ENCODE measurements at regions not wholly inside any gene's neighbourhood (a gene's known extent, or its start where the extent isn't known, plus 50 kb on each side); places are given as distances from the start of the nearest gene placed in this dataset.

DNA sequence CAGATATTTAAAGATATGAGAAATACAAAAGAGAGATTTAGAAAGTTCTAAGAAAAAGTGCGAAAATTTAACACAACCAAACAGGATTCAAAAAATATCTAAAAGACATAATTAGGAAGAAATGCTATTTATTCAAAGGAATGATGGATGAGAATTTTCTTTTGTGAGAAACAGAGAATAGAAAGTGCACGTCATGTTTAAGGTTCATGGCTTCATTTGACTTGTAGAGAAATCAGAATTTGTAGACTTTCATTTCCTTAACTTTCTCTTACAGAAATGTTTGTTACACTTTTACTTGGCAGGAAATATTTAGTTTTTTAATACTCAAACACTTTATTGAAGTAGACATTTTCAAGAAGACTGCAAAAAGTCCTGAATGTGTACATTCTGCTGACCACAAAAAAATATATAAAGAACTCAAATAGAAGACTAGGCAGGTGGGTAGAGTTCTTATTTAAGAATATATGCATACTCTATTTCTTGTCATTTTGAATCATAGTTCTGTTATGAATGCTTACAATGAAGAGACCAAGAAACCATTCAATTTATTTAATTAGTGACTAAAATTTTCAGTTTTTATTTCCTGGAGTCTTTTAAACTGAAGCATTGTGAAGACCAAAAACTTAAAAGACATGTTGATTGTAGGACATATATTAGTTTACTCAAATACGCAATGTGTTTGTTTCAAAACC, 710.5 kb upstream of the HS3ST5 start:
- Histone ChIP-seq H3K27me3 (ENCODE audit: control insufficient read depth, insufficient read depth, low read length) (no peaks in the 10 kb centered on the region), H3K9me3 (ENCODE audit: control insufficient read depth, low read length) (no peaks in the 10 kb centered on the region), H3K79me2 (no peaks in the 10 kb centered on the region), H3K27ac (no peak overlapping the region), H3K36me3 (ENCODE audit: control insufficient read depth, insufficient read depth, low read length) (no peaks in the 10 kb centered on the region), H3K4me1 (no peaks in the 10 kb centered on the region), H2AFZ (no peak overlapping the region), H3K4me3 (ENCODE audit: low read depth, low read length) (no peak overlapping the region), H3K9ac (no peak overlapping the region), H3K4me2 (ENCODE audit: low read length) (no peak overlapping the region)
- TF ChIP-seq, protein P1, sequence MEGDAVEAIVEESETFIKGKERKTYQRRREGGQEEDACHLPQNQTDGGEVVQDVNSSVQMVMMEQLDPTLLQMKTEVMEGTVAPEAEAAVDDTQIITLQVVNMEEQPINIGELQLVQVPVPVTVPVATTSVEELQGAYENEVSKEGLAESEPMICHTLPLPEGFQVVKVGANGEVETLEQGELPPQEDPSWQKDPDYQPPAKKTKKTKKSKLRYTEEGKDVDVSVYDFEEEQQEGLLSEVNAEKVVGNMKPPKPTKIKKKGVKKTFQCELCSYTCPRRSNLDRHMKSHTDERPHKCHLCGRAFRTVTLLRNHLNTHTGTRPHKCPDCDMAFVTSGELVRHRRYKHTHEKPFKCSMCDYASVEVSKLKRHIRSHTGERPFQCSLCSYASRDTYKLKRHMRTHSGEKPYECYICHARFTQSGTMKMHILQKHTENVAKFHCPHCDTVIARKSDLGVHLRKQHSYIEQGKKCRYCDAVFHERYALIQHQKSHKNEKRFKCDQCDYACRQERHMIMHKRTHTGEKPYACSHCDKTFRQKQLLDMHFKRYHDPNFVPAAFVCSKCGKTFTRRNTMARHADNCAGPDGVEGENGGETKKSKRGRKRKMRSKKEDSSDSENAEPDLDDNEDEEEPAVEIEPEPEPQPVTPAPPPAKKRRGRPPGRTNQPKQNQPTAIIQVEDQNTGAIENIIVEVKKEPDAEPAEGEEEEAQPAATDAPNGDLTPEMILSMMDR (IDR thresholded peaks at IDR 0.05): no peak

DNA sequence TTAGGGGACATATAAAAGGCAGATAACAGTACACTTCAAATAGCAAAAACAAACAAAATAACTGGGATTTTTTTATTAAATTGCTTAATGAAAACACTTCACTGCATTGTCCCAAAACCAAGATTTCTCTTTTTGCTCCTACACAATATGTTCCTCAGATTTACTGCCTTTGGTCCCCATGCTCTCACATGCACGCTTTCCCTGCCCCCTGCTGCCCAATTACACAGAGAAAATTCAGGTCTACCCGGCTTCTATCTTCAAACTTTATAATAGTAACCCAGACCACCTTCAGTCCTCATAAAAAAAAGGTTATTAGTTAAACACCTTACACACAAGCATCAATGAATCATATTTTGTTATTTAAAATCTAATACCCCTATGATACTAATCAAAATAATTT, 673.8 kb upstream of the HS3ST5 start:
- Histone ChIP-seq H3K27ac (no peak overlapping the region), H3K27me3 (ENCODE audit: control insufficient read depth, insufficient read depth, low read length) (no peaks in the 10 kb centered on the region), H3K9me3 (ENCODE audit: control insufficient read depth, low read length) (no peaks in the 10 kb centered on the region), H3K36me3 (ENCODE audit: control insufficient read depth, insufficient read depth, low read length) (no peaks in the 10 kb centered on the region), H3K4me1 (no peaks in the 10 kb centered on the region), H2AFZ (no peak overlapping the region), H3K4me2 (ENCODE audit: low read length) (no peak overlapping the region), H3K79me2 (no peaks in the 10 kb centered on the region), H3K4me3 (ENCODE audit: low read depth, low read length) (no peak overlapping the region), H3K9ac (no peak overlapping the region)
- TF ChIP-seq, protein P1 (IDR thresholded peaks at IDR 0.05): no peak

DNA sequence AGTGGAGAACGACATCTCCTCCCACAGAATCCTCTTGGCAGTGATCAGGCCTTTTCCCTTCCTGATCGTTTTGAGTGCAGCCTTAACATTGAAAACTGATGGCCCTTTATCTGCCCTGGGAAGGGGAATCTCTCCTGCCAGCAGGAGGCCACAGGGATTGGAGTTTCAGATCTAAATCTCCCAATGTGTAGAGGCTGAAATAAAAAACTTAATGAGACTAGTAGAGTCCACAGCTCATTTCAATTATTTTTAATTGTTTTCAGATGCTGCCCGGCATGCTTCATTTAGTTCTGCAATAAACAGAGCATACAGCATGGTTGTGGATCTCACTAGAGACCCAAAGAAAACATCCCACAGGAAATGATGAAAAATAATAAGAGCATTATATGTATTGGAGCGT, 662.2 kb upstream of the HS3ST5 start:
- Histone ChIP-seq H3K4me3 (ENCODE audit: low read depth, low read length) (no peak overlapping the region), H3K9me3 (ENCODE audit: control insufficient read depth, low read length) (no peaks in the 10 kb centered on the region), H3K36me3 (ENCODE audit: control insufficient read depth, insufficient read depth, low read length) (no peaks in the 10 kb centered on the region), H2AFZ (no peak overlapping the region), H3K9ac (no peak overlapping the region), H3K27ac (no peak overlapping the region), H3K4me2 (ENCODE audit: low read length) (no peak overlapping the region), H3K79me2 (no peaks in the 10 kb centered on the region), H3K4me1 (no peaks in the 10 kb centered on the region), H3K27me3 (ENCODE audit: control insufficient read depth, insufficient read depth, low read length) (no peaks in the 10 kb centered on the region)
- TF ChIP-seq, protein P1 (IDR thresholded peaks at IDR 0.05): no peak

DNA sequence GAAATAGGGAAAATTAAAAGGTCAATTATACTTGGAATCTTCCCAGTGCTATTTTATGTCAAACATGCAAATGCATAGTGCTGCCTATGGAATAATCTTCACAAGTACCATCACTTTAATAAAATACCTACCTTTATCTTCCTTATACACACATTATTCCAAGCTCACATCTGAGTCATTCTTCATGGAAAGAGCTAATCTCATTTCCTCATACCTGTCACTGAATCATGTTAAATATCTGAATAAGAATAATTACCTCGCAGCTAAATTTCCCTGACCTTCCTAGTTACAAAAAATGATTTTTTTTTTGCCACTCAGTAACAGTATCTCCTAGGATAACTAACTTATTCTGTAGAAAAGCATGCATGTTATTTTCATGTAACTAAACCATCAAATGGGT, 661.4 kb upstream of the HS3ST5 start:
- no peak overlapping the region for H3K4me2 ChIP-seq (ENCODE audit: low read length)
- H3K9ac ChIP-seq: no peak overlapping the region
- TF ChIP-seq, protein P1 (IDR thresholded peaks at IDR 0.05): no peak
- H3K4me3 ChIP-seq (ENCODE audit: low read depth, low read length): no peak overlapping the region
- H3K4me1 ChIP-seq: no peaks in the 10 kb centered on the region
- no peaks in the 10 kb centered on the region for H3K27me3 ChIP-seq (ENCODE audit: control insufficient read depth, insufficient read depth, low read length)
- no peaks in the 10 kb centered on the region for H3K9me3 ChIP-seq (ENCODE audit: control insufficient read depth, low read length)
- H2AFZ ChIP-seq: no peak overlapping the region
- H3K27ac ChIP-seq: no peak overlapping the region
- no peaks in the 10 kb centered on the region for H3K36me3 ChIP-seq (ENCODE audit: control insufficient read depth, insufficient read depth, low read length)
- H3K79me2 ChIP-seq: no peaks in the 10 kb centered on the region

DNA sequence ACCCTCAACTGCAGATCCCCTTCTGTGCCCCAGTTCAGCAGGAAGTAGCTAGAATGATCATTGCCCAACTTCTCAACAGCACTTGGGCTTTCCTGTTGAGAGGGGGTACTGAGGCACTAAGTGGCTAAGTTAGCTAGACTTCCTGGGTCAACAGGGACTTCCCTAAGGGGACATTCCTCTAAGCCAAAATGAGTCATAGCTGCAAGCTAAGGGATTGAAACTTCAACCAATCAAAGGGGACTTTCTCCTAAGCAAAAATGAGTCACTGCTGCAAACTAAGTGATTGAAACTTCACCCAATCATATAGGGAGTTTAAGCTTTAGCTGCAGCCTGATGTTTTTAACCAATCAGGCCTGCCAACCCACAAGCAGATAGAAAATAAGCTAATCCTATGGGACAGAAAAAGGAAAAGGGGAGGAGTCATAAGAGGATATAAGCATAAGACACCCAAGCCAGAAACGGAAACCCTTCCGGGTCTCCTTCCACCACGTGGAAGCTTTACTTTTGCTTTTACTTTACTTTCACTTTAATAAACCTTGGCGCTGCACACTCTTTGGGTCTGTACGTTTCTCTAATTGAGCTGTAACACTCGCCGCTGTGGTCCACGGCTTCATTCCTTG, 659.0 kb upstream of the HS3ST5 start:
- Histone ChIP-seq H2AFZ (no peak overlapping the region), H3K9me3 (ENCODE audit: control insufficient read depth, low read length) (no peaks in the 10 kb centered on the region), H3K9ac (no peak overlapping the region), H3K4me3 (ENCODE audit: low read depth, low read length) (no peak overlapping the region), H3K27me3 (ENCODE audit: control insufficient read depth, insufficient read depth, low read length) (no peaks in the 10 kb centered on the region), H3K79me2 (no peaks in the 10 kb centered on the region), H3K27ac (no peak overlapping the region), H3K36me3 (ENCODE audit: control insufficient read depth, insufficient read depth, low read length) (no peaks in the 10 kb centered on the region), H3K4me2 (ENCODE audit: low read length) (no peak overlapping the region), H3K4me1 (no peaks in the 10 kb centered on the region)
- TF ChIP-seq, protein P1 (IDR thresholded peaks at IDR 0.05): no peak
